ENCODE measurements at regions not wholly inside any gene's neighbourhood (a gene's known extent, or its start where the extent isn't known, plus 50 kb on each side); places are given as distances from the start of the nearest gene placed in this dataset.

DNA sequence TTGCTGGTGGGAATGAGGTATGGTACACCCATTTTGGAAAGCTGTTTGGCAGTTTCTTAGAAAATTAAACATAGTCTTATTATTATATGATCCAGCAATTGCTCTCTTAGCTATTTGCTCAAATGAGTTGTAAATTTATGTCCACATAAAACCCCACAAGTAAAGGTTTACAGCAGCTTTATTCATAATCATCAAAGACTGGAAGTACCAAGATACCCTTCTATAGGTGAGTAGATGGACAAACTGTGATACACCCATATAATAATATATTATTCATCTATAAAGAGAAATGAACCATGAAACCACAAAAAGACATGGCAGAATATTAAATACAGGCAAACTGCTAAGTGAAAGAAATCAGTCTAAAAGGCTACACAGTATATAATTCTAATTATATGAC is 344.7 kb upstream of the CDIN1 start:
- Histone ChIP-seq H2AFZ (replicated peaks; ENCODE audit: low read length, poor library complexity) (no peak overlapping the region), H3K56ac (ENCODE audit: extremely low read depth, insufficient read depth, low read length) (no peak overlapping the region), H2BK120ac (ENCODE audit: low read depth, low read length) (no peak overlapping the region), H2AK9ac (replicated peaks; ENCODE audit: low read depth, low read length, poor library complexity) (no peak overlapping the region), H3K4ac (ENCODE audit: low read depth, low read length) (no peak overlapping the region), H3K9me3 (ENCODE audit: control insufficient read depth, insufficient read depth, low read length) (no peaks in the 10 kb centered on the region), H3K9me1 (ENCODE audit: insufficient read depth, low read length) (no peaks in the 10 kb centered on the region), H2AK5ac (ENCODE audit: low read depth, low read length) (no peak overlapping the region), H3K18ac (ENCODE audit: low read depth, low read length) (no peak overlapping the region), H3K4me1 (ENCODE audit: control insufficient read depth, insufficient read depth, low read length) (peaks cover 3% of the 10 kb centered on the region), H3K4me3 (ENCODE audit: insufficient read depth, low read depth, low read length) (no peak overlapping the region), H2BK15ac (ENCODE audit: low read depth, low read length) (no peak overlapping the region), H2BK5ac (ENCODE audit: low read depth, low read length, poor library complexity, severe bottlenecking) (no peak overlapping the region), H3K27ac (ENCODE audit: insufficient read depth, low read length) (no peak overlapping the region), H2BK20ac (ENCODE audit: low read depth, low read length) (no peak overlapping the region), H4K20me1 (ENCODE audit: insufficient read depth, low read length) (no peaks in the 10 kb centered on the region), H3K14ac (replicated peaks; ENCODE audit: low read depth, low read length) (no peak overlapping the region), H3K4me2 (ENCODE audit: low read depth, low read length) (no peak overlapping the region), H4K8ac (ENCODE audit: low read depth in 2 of 2, low read length in 2 of 2) (no peak overlapping the region), H4K91ac (ENCODE audit: insufficient read depth, low read depth, low read length) (no peak overlapping the region), H3K27me3 (ENCODE audit: control insufficient read depth, insufficient read depth, low read length) (no peaks in the 10 kb centered on the region), H3K9ac (ENCODE audit: low read depth, low read length) (no peak overlapping the region), H3K79me1 (ENCODE audit: low read depth in 1 of 2, low read length in 2 of 2) (no peaks in the 10 kb centered on the region), H3K36me3 (ENCODE audit: control insufficient read depth, insufficient read depth, low read length) (no peaks in the 10 kb centered on the region), H3K23ac (ENCODE audit: low read depth, low read length) (no peak overlapping the region), H4K5ac (ENCODE audit: low read depth, low read length) (no peak overlapping the region)
- TF ChIP-seq CHD1 (IDR thresholded peaks at IDR 0.05; ENCODE audit: low read depth, low read length) (no peak), RFX5 (IDR thresholded peaks at IDR 0.05; ENCODE audit: low read depth, low read length) (no peak), FOS (IDR thresholded peaks at IDR 0.05; ENCODE audit: low read depth, low read length) (no peak), CEBPB (IDR thresholded peaks at IDR 0.05; ENCODE audit: low read depth, low read length) (no peak), MXI1 (IDR thresholded peaks at IDR 0.05; ENCODE audit: borderline replicate concordance, low read depth, low read length) (no peak), BHLHE40 (IDR thresholded peaks at IDR 0.05; ENCODE audit: low read depth, low read length) (no peak), NFE2L2 (IDR thresholded peaks at IDR 0.05; ENCODE audit: low read depth, low read length) (no peak), RCOR1 (IDR thresholded peaks at IDR 0.05; ENCODE audit: insufficient replicate concordance, low read length) (no peak), MAFK (IDR thresholded peaks at IDR 0.05; ENCODE audit: low read depth, low read length) (no peak), SMC3 (IDR thresholded peaks at IDR 0.05; ENCODE audit: low read depth, low read length) (no peak), MAZ (IDR thresholded peaks at IDR 0.05; ENCODE audit: borderline replicate concordance, low read depth, low read length) (no peak), RAD21 (IDR thresholded peaks at IDR 0.05; ENCODE audit: low read length) (no peak), POLR2A (IDR thresholded peaks at IDR 0.05; ENCODE audit: low read depth, low read length) (no peak)
- TF ChIP-seq, protein P1, sequence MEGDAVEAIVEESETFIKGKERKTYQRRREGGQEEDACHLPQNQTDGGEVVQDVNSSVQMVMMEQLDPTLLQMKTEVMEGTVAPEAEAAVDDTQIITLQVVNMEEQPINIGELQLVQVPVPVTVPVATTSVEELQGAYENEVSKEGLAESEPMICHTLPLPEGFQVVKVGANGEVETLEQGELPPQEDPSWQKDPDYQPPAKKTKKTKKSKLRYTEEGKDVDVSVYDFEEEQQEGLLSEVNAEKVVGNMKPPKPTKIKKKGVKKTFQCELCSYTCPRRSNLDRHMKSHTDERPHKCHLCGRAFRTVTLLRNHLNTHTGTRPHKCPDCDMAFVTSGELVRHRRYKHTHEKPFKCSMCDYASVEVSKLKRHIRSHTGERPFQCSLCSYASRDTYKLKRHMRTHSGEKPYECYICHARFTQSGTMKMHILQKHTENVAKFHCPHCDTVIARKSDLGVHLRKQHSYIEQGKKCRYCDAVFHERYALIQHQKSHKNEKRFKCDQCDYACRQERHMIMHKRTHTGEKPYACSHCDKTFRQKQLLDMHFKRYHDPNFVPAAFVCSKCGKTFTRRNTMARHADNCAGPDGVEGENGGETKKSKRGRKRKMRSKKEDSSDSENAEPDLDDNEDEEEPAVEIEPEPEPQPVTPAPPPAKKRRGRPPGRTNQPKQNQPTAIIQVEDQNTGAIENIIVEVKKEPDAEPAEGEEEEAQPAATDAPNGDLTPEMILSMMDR (conservative IDR thresholded peaks at IDR 0.05; ENCODE audit: low read depth, low read length) = no peak
- TF ChIP-seq, protein P2, sequence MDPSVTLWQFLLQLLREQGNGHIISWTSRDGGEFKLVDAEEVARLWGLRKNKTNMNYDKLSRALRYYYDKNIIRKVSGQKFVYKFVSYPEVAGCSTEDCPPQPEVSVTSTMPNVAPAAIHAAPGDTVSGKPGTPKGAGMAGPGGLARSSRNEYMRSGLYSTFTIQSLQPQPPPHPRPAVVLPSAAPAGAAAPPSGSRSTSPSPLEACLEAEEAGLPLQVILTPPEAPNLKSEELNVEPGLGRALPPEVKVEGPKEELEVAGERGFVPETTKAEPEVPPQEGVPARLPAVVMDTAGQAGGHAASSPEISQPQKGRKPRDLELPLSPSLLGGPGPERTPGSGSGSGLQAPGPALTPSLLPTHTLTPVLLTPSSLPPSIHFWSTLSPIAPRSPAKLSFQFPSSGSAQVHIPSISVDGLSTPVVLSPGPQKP (IDR thresholded peaks at IDR 0.05; ENCODE audit: borderline replicate concordance, low read depth, low read length) = no peak
- TF ChIP-seq, protein P3, sequence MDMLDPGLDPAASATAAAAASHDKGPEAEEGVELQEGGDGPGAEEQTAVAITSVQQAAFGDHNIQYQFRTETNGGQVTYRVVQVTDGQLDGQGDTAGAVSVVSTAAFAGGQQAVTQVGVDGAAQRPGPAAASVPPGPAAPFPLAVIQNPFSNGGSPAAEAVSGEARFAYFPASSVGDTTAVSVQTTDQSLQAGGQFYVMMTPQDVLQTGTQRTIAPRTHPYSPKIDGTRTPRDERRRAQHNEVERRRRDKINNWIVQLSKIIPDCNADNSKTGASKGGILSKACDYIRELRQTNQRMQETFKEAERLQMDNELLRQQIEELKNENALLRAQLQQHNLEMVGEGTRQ (IDR thresholded peaks at IDR 0.05; ENCODE audit: low read depth, low read length) = no peak
- dilution Hi-C loops (cut with HindIII; ENCODE audit: low sequenced_read_pairs, unreplicated experiment) (no loop called here), in situ Hi-C loops (cut with MboI; ENCODE audit: low sequenced_read_pairs) (loop anchor here (25.0 kb wide), 1 partner anchor 1653 kb away; no protein-coding TSS in a partner anchor), intact Hi-C loops (cut with micrococcal nuclease) (loop anchor here (10.0 kb wide), 1 partner anchor 710 kb away; no protein-coding TSS in a partner anchor)
- ChIA-PET CTCF (no interaction called here), POLR2A (ENCODE audit: unreplicated experiment) (no interaction called here)
- no TSS peak for BruUV-seq (replicated peaks)
- ATAC-seq (ENCODE audit: low read depth) (no peak), DNase-seq (no peak)

Measured in IMR-90 (cell line).